ENCODE measurements at regions not wholly inside any gene's neighbourhood (a gene's known extent, or its start where the extent isn't known, plus 50 kb on each side); places are given as distances from the start of the nearest gene placed in this dataset.

DNA sequence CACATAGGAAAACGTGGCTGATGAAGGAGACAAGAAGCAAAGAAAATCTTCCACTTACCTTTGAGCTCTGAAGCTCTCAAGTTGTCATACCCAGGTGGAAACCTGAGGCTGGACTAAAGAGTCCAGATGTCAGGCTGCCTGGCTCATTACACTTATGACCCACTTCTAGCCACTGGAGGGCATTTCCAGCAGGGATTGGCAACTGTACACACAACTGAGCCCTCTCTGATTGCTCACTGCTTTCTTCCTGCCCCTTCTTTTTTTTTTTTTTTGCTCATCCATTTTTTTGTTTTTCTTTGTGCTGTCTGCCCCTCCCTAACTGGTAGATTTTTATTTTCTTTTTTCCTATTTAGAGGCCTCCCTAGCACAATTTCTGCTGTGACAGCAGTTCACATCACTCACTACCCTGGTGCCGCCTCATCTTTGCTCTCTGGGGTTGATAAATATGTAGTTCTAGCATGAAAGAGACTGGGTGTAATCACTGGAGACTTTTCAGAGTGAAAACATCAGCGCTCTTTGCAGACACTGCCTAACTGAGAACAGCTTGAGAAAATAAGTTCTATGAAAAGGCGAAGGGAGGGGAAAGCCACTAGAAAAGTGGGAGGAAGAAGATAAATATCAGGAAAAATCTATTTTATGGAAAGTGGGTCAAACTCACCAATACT lies 334.5 kb downstream of the NUF2 start:
- DNase-seq (no peak), ATAC-seq (no peak)

DNA sequence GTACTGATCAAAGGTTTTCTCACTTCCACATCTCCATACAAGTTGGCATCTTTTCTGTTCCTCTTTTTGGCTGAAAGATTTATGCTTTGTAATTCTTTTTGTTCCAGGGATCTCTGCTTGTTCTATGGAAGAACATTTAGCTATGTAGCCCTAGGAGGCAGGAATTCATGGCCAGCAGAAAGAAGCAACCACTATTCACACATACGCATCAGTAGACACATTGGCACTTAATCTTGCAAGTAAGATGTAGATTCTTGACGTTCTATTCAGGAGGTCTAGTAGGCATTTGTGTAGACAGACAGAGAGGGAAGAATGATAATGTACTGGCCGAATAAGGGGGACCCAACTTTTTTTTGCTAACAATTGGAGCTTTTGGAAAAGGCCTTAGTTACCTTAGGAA lies 336.0 kb downstream of the NUF2 start:
- ATAC-seq (no peak), DNase-seq (no peak)

DNA sequence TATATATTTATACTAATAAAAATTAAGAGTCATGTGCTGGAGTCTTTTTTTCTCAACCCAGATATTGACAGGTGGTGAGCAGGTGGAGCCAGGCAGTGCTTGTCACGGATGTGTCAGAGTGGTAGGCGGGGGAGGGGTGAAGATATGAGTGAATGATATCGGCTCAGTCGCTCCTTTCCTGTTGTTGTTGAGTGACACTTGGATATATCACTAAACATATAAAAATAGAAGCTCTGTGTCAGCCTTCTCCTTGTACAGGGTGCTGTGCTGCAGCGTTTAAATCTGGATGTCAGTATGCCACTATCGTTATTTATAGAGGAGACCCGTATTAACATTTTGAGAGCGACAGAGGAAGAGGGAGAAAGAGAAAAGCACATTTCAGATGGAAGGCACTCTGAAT lies 339.6 kb downstream of the NUF2 start:
- no peak for ATAC-seq
- no peak for DNase-seq

DNA sequence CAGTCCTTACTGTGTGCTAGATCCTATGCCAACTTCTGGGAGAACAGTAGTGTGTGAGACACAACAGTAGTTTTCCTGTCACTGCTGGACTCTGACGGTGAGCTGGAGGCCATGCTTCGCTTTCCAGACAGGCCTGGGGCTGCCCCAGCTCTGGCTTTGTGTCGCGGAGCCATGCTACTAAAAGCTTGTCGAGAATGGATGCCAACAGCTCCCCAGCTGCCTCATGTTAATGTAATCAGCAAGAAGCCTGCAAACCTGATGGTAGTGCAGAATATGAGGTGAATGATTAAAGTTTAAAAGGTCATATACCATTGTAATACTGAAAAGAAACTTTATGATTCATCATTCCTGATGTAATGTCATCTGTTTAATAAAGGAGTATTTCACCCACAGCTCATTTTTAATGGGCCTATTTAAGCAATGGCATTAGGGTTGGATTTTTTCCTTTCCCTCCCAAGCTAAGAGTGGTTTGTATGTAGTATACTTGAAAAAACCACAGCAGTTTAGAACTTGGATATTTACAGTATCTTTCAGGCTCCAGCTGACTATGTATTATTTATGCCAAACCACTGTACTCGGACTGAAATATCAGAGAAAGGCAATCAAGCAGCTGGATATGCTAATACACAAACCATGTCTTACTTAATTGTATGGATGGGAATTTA lies 343.0 kb downstream of the NUF2 start:
- no peak for ATAC-seq
- no peak for DNase-seq

DNA sequence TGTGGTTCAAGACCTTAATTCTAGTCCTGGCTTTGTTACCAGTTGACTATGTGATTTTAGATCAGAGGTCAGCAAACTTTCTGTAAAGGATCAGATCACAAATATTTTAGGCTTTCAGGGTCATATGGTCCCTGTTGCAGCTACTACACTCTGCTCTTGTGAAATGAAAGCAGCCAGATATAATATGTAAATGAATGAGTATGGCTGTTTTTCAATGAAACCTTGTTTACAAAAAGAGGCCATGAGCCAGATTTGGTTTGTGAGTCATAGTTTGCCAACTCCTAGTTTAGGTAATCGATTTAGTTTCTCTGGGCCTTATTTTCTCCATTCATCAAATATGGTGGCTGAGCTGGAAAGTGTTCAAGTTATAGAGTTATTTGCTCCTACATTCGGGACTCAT lies 346.7 kb downstream of the NUF2 start:
- ATAC-seq (no peak), DNase-seq (no peak)

DNA sequence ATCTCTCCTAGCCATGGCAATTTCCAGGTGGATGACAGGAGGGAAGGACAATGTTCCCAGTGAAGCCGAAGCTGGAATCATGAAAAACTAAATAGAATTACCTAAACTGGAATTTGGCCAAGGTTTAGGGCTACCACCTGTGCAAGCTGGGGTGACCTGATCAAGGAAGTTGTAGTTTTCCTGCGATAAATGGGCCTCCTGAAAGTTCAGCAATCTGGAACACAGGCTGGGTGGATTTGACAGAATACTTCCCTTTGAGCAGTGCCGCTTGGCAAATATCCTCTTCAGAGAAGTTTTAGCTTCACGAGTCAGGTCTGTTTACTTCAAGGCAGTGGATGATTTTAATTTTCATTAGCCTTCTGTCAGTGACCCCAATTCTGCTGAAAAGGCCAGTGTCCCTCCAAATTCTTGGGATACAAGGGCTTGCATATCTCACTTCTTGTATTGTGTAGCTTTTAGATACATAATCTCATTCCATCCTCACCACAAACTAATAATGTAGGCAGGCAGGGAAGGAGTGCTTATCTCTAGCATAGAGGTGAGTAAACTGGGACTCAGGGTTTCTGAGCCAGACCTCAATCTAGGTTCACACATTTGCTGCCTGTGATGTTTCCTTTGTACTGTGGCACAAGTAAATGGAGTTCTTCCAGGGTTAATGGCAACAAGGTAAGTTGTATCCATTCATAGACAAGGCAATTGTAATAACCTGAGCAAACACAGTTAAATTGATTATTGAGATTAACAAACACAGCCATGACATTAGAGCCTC lies 349.4 kb downstream of the NUF2 start:
- no peak for ATAC-seq
- DNase-seq: no peak

DNA sequence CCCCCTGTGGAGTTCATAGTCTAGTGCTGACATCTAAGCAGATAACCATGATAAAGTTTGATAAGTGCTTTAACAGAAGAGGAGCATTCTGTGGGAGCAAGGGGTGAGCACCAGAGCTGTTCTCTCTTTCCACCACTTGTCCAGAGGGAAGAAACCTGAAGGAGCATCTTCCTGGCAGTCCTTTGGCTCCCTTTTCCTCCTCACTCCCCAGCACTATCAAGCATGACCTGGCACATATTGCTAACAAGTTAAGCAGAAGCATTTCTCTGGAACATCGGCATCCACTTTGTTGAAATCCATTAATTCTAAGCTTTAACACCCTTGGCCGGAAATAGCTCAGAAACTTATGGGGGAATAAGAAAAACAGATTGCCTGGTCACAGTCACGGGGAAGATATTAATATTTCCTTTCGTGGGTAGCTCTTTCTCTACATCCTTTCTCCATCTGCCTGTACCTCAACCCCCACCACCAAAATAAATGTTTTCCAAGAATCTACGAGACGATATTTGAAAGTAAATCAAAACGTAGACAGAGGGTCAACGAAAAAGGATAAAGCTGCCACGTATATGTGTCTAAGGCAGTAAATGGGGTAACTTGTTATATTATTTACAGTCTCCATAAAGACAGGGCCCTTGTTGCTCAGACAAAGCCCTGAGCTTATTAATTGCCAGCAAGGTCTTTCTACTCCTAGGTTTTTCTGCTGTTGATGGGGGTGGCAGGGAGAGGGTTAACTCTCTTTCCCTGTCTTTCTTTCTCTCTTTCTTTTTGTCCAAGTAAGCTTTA lies 351.4 kb downstream of the NUF2 start:
- ATAC-seq: no peak
- DNase-seq: no peak

DNA sequence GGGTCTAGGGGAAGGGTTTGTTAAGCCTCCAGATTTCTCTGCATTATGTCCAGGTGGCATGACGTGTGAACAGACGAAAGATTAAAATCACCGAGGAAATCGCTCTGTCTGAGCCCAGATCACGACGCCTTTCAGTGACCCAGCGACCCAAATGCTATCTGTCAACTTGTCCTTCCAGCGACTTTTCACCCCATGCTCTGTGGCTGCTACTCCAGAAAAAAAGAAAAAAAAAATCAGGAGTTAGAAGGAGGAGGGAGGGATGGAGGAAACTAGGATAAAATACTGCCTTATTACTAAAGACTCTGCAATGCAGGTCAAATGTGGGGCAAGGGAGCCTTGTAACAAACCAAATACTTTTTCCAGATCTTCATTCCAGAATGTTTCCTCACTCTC lies 352.0 kb downstream of the NUF2 start:
- DNase-seq: no peak

DNA sequence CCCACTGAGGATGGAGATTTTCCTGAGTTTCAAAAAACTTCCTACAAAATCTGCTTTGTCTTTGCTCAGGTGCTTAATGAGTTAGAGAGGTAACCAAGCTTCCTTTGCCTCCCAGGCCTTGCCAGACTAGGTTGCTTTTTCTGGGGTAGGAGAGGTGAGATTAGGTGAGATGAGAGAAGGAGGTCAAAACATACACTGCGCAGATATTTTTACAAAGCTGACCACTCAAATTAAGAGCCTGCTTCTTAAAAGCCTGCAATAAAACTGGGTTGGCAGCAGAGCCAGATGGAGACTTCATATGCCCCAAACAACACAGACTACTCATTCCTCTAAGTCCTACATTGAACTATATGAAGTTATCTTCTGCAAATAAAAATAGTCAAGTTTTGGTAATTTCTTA lies 352.5 kb downstream of the NUF2 start:
- no peak for ATAC-seq
- no peak for DNase-seq

More for the DNA sequence above, 352.0 kb downstream of the NUF2 start:
- ATAC-seq: no peak

DNA sequence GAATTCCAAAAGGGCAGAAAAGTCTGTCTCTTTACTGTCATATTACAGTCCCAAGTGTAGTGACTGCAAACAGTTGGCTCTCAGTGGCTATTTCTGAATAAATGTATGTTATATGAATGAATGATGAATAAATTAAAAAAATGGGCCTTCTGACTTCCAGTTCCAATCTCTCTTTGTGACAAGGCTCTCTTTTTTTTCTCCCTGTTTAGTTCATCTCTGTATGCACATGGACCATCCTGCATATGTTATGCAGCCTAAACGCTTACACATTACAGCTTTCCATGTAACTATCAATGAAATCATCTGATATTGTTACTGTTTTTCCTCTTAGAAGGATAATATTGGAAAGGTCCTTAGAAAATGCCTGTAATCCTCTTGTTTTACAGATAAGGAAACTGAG lies 363.0 kb downstream of the NUF2 start:
- ATAC-seq (no peak), DNase-seq (no peak)

DNA sequence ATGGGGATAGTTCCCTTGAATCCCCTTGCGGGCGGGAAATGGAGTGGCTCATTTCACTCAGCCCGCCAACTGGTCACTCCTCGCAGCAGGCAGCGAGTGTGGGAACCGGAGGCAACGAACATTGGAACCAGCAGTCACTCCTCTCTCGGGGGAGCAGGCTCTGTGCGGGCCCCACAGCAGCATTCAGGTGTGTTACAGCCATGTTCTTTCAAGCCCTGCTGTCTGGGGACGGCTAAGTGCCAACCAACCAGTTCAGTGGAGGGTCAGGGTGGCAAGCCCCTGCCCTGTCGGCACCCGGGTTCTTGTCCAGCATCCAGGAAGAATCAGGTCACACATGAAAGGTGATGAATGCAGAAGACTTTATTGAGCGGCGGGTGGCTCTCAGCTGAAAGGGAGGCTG lies 370.5 kb downstream of the NUF2 start:
- DNase-seq: no peak
- no peak for ATAC-seq

DNA sequence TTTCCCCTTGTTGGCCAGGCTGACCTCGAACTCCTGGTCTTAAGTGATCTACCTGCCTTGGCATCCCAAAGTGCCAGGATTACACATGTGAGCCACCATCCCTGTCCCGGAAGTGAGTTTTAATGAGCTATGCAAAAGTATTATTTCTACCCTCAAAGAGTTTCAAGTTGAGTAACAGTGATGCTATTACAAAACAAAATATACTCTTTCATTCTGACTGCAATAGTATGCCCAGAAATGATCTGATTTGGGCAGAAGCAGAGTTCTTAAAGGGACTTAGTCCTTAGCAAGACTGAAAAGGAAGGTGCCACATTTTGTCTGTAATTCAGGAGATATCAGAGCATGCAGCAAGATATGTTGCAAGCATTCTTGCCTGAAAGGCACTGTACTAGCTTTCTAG lies 375.4 kb downstream of the NUF2 start:
- DNase-seq (no peak), ATAC-seq (no peak)

DNA sequence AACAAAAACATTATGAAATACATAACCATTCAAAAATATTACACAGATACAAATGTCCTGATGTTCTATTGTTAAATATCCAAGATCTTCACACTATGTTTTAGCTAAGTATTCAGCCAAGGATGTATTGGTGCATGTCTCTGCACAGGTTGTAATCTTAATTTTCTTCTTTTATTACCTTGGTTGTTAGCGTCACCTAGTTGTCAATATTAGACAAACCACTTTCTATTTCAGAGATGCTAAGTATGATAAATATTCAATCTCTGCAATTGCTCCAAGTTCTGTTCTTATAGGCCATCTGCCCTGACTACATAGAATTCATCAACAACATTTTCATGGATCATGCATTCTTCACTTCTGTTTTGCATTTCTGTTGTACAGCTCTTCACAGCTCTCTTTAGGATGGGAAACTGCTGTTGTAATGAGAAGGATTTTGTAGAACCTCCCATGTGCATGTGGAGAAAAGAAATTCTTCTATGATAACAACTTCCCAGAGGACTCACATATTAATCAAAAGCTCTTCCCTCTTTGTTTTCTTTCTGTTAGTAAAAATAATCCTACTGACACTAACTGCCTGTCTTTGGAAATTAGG lies 380.1 kb downstream of the NUF2 start:
- no peak for DNase-seq
- ATAC-seq: no peak

DNA sequence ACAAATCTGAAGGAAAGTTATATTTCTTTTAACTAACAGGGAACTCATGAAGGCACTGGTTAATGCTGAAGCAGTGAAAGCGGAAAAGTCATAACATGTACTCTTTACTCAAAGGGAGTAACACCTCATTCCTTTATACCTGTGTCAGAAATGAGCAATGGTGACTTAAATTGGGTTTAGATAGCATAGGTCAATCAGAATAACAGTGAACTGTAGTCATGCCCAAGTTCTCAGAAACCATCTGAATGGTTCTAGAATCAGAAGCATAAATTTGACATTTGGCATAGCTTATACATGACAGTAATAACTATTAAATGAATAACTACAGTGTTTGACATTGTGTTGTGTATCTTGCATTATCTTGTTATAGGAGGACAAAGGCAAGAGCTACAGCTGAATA lies 382.0 kb downstream of the NUF2 start:
- DNase-seq (no peak), ATAC-seq (no peak)

DNA sequence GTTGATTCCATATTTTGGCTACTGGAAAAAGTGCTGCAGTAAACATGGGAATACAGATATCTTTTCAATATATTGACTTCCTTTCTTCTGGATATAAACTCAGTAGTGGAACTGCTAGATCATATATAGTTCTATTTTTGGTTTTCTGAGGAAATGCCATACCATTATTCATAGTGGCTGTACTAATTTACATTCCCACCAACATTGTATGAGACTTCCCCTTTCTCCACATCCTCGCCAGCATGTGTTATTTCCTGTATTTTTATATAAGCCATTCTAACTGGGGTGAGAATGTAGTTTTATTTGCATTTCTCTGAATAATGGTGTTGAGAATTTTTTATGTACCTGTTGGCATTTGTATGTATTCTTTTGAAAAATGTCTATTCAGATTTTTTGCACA lies 385.2 kb downstream of the NUF2 start:
- no peak for DNase-seq
- ATAC-seq: no peak

DNA sequence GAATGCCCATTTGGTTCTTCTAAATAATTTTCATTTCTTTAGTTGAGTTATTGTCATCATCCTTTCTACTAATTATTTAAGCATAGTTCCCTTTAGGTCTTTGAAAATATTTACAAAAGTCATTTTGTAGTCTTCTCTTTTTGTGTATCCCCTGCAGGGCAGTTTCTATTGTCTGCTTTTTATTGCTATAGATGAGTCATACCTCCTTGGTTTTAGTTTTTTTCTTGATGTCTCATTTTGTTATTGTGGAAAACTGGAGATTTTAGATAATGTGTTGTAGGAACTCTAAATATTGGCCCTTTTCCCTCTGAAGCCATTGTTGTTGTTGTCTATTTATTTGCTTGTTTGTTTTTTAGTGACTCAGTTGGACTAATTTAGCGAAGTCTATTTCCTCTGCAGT lies 387.9 kb downstream of the NUF2 start:
- ATAC-seq: no peak
- DNase-seq: no peak

DNA sequence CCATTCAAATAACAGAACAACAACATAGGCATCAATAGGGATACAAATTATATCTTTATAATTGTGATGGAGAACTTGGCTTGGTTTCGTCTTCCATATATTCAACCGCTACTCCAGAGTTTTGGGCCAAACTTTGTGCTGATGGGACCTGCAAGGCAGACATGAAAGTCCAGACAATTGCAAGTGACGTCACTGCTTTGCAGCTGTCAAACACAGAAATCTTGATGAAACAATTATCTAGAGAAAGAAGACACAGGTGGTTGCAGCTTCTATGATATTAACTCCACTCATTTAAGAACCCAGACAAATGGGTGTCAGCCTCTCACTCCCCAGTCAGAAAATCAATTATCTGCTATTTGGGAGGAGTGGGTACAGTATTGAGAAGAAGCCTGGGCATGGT lies 390.6 kb downstream of the NUF2 start:
- DNase-seq (no peak), ATAC-seq (no peak)

DNA sequence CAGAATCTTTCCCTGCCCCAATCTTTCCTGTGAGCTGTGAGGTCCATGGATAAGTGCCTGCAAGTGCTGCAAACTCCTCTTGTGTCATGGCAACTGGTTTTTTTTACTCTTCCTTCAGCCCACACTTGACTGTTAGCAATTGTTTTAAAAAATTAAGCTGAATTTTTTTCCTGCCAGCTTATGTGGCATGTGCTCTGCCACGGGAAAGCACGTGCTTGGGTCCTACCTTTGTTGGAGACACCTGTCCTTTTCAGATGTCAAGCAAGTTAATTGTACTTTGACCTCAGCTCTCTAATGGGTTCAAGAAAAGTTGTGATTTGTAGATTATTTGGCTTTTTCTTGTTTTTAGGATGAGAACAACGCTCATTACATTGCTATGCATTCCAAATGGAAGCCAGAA lies 398.5 kb downstream of the NUF2 start:
- no peak for DNase-seq
- ATAC-seq: no peak

DNA sequence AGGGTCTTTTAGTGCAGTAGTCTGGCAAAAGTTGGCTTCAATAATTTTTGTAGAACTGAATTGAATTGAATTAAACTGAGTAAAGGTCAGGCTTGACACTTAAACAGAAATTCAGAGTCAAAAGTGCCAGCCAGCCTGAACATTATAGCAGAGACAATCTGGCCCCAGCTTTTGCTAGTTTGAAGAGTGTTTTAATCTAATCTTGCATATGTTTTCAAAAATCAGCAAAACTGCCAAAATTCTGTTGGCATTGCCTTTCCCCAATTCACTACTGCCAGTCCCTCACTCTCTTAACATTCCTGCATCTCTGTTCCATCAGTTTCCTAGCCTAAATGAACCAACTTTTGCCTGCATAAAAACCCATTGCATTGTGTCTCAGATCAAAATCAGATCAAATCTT lies 403.8 kb downstream of the NUF2 start:
- no peak for DNase-seq
- no peak for ATAC-seq

DNA sequence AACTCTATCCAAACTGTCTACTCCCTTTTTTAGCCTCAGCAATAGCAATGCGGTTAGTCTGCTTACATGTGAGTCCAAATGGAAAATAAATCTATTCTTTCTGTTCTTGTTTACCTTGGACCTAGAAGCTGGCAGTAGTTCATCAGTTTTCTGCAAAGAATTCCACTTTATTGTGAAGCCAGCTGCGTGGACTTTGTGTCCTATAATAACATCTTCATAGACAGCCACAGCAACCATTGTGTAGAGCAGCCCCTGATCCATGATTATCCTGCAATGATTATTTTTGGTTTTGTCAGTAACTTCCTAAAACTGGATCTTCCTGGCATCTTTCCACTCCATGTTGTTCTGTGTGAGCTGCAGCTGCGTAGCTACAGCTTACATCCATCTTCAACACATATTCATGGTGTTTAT lies 408.7 kb downstream of the NUF2 start:
- ATAC-seq (no peak), DNase-seq (no peak)

DNA sequence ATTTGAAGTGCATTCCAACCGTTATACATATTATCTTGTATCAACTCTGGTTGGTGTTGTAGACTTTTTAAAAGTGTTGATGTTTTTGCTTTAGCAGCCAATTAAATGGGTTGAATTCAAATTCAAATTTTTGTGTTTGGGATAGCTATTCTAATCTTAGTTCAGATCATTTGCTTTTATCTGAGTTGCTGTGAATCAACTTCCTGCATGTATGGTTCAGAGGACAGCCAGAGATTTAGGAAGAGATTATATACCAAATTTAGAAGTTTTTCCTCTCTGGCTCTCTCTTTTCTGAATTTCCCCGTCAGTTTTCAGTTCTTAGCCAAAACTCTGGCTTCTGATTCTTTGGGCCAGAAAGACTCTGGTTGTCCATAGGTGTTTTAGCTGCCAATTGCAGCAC lies 415.5 kb downstream of the NUF2 start:
- no peak for ATAC-seq
- no peak for DNase-seq

DNA sequence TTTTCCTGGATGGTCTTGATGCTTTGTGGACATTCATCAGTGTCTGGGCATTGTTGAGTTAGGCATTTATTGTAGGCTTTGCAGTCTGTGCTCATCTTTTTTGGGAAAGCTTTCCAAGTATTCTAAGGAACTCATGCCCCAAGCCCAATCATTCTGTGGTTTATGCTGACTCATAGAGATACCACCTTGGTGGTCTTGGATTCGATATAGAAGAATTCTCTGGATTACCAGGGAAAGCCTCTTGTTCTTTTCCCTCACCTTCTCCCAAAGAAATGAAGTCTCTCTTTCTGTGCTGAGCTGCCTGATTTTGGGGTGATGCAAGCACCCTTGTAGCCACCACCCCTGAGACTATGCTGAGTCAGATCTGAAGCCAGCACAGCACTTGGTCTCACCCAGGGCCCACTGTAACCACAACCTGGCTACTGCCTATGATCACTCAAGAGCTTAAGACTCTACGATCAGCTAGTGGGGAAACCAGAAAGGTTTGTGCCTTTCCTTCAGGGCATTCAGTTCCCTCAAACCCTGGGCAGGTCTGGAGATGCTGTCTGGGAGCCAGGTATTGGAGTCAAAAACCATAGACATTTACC lies 422.6 kb downstream of the NUF2 start:
- DNase-seq: no peak
- ATAC-seq: no peak

All from stimulated activated naive CD8-positive, alpha-beta T cell treated with anti-CD3 and anti-CD28 coated beads, Interleukin-15, Interleukin-2, amounts not matched to agents 100 U/mL and 50 U/mL, for 24 hours (primary cell).